B cell (primary cell): ENCODE measurements at regions not wholly inside any gene's neighbourhood (a gene's known extent, or its start where the extent isn't known, plus 50 kb on each side); places are given as distances from the start of the nearest gene placed in this dataset.

Experiments
- ATAC-seq: fragments of 200-7000 bp; cut with Tn5 transposase; one replicate; pipeline ENCODE4 v1.10.0; 2021; ENCODE audit warnings: low read depth, mild to moderate bottlenecking, moderate number of reproducible peaks, moderate library complexity
- CTCF ChIA-PET: fragments of 350-600 bp; sonication (Branson Sonifier 250); formaldehyde crosslinking; loops from one replicate; lab custom pipeline; 2021; ENCODE audit warnings: antibody characterized with exemption, inconsistent platforms; lab: Charles Lee
- POLR2A ChIA-PET: fragments of 350-600 bp; sonication (Branson Sonifier 250); formaldehyde crosslinking; loops from one replicate; lab custom pipeline; 2021; ENCODE audit warnings: antibody characterized with exemption; lab: Charles Lee
- DNase-seq: peaks from one replicate; pipeline ENCODE4 v3.0.0; 2013
- H2AFZ ChIP-seq: 2 replicates; pipeline ENCODE4 v1.6.1; 2012; ENCODE audit warnings: mild to moderate bottlenecking, low read depth, low read length; ENCODE audit not compliant: insufficient read depth, poor library complexity, severe bottlenecking
- H3K27ac ChIP-seq, 2 donors: 1 replicate in 1 of 2; 2 replicates in 1 of 2; pipeline ENCODE4 v1.5.1; 2012 to 2013; ENCODE audit warnings: low read length in 2 of 2, mild to moderate bottlenecking in 2 of 2, moderate library complexity in 1 of 2
- H3K27me3 ChIP-seq, 4 experiments: fragments of 200-600 bp in 1 of 4; sonication (generic) in 1 of 4; replicated peaks in 1 of 4; 1 replicate in 2 of 4; 2 replicates in 2 of 4; pipeline versions ENCODE4 v1.6.1 to v1.7.0; 2013 to 2016; ENCODE audit warnings: low read length in 3 of 4, mild to moderate bottlenecking in 2 of 4, mixed read lengths in 1 of 4, moderate library complexity in 1 of 4; ENCODE audit not compliant: insufficient read depth in 4 of 4, control insufficient read depth in 3 of 4; ENCODE audit errors: control extremely low read depth in 1 of 4
- H3K36me3 ChIP-seq, 2 experiments: replicated peaks in 1 of 2; 1 replicate in 1 of 2; 2 replicates in 1 of 2; pipeline versions ENCODE4 v1.6.1 to v1.7.1; 2013; ENCODE audit warnings: low read length in 1 of 2; ENCODE audit not compliant: insufficient read depth in 2 of 2, control insufficient read depth in 1 of 2; ENCODE audit errors: control extremely low read depth in 1 of 2, extremely low read depth in 1 of 2
- H3K4me1 ChIP-seq, 2 donors: fragments of 200-600 bp in 1 of 2; sonication (generic) in 1 of 2; 1 replicate in 1 of 2; 2 replicates in 1 of 2; pipeline versions ENCODE4 v1.5.1 to v1.6.1; 2013 to 2017; ENCODE audit warnings: low read length in 2 of 2; ENCODE audit not compliant: control insufficient read depth in 2 of 2, insufficient read depth in 2 of 2
- H3K4me2 ChIP-seq: replicated peaks from 2 replicates; pipeline ENCODE3; 2012; ENCODE audit warnings: mild to moderate bottlenecking, low read depth, low read length; ENCODE audit not compliant: poor library complexity, severe bottlenecking
- H3K4me3 ChIP-seq, 5 experiments: fragments of 200-600 bp in 1 of 5; sonication (generic) in 1 of 5; 1 replicate in 3 of 5; 2 replicates in 2 of 5; pipeline versions ENCODE4 v1.5.1 to v1.7.0; 2011 to 2016; ENCODE audit warnings: low read length in 4 of 5, mild to moderate bottlenecking in 4 of 5, low read depth in 2 of 5, control low read depth in 1 of 5, moderate library complexity in 1 of 5; ENCODE audit not compliant: insufficient read depth in 1 of 5; ENCODE audit errors: control extremely low read depth in 1 of 5, extremely low read depth in 1 of 5
- H3K79me2 ChIP-seq: fragments of 200-600 bp; sonication (generic); one replicate; pipeline ENCODE4 v1.6.0; 2016; ENCODE audit warnings: low read length; ENCODE audit not compliant: control insufficient read depth, insufficient read depth
- H3K9ac ChIP-seq: fragments of 200-600 bp; sonication (generic); 2 replicates; pipeline ENCODE4 v1.6.1; 2017; ENCODE audit warnings: mild to moderate bottlenecking, low read length, moderate library complexity
- H3K9me3 ChIP-seq, 3 donors: one replicate each; pipeline versions ENCODE4 v1.6.1 to v1.7.1; 2013; ENCODE audit warnings: low read length in 2 of 3; ENCODE audit not compliant: control insufficient read depth in 2 of 3, insufficient read depth in 1 of 3; ENCODE audit errors: control extremely low read depth in 1 of 3
- H4K20me1 ChIP-seq: 2 replicates; pipeline ENCODE4 v1.6.0; 2012; ENCODE audit warnings: mild to moderate bottlenecking, low read length; ENCODE audit not compliant: insufficient read depth, control insufficient read depth, poor library complexity, severe bottlenecking
- H3K27ac Mint-ChIP-seq: one replicate; pipeline ENCODE4 v1.8.0; 2021; ENCODE audit warnings: mixed read lengths
- H3K27me3 Mint-ChIP-seq: one replicate; pipeline ENCODE4 v1.8.0; 2021; ENCODE audit warnings: mixed read lengths
- H3K4me1 Mint-ChIP-seq: one replicate; pipeline ENCODE4 v1.8.0; 2021; ENCODE audit warnings: mixed read lengths
- H3K4me3 Mint-ChIP-seq: one replicate; pipeline ENCODE4 v1.8.0; 2021; ENCODE audit warnings: mixed read lengths
- H3K9me3 Mint-ChIP-seq: one replicate; pipeline ENCODE4 v1.8.0; 2022; ENCODE audit warnings: mixed read lengths; ENCODE audit not compliant: insufficient read depth
- CTCF ChIP-seq: fragments of 200-600 bp; IDR thresholded peaks from one replicate; pipeline ENCODE4 v1.8.0; 2022; ENCODE audit warnings: antibody characterized with exemption, mild to moderate bottlenecking
- EZH2 ChIP-seq: IDR thresholded peaks from 2 replicates; pipeline ENCODE4 v1.6.1; 2012; ENCODE audit warnings: borderline replicate concordance, low read depth, mild to moderate bottlenecking, moderate library complexity, low read length; ENCODE audit not compliant: insufficient read depth, poor library complexity, severe bottlenecking
- WGBS: methylation state at CpG from one replicate; pipeline ENCODE4 v1.1.5; 2013; ENCODE audit warnings: missing lambda C conversion rate; ENCODE audit not compliant: insufficient coverage; 5-methylcytosine and 5-hydroxymethylcytosine counted together
- intact Hi-C: fragments of 100-400 bp; cut with micrococcal nuclease; formaldehyde crosslinking; loops from one replicate; pipeline ENCODE4 v1.10.0; 2022

GRCh38 chr11:21930408-21930807, 262.5 kb upstream of the ANO5 start:
- H3K79me2 ChIP-seq, result no peaks in the 10 kb centered on the region
- no peak overlapping the region for H3K9ac ChIP-seq
- Mint-ChIP-seq H3K9me3 (peaks cover 2% of the 10 kb centered on the region), H3K4me3 (no peak overlapping the region), H3K4me1 (no peaks in the 10 kb centered on the region), H3K27me3 (no peaks in the 10 kb centered on the region), H3K27ac (no peak overlapping the region)
- H3K4me1 ChIP-seq, result no peaks in the 10 kb centered on the region
- H2AFZ ChIP-seq, result no peak overlapping the region
- intact Hi-C loops, result no loop called here
- H3K4me2 ChIP-seq, result no peak overlapping the region
- H3K36me3 ChIP-seq, result no peaks in the 10 kb centered on the region
- H3K27me3 ChIP-seq, result no peaks in the 10 kb centered on the region
- TF ChIP-seq CTCF (no peak), EZH2 (no peak)
- CTCF ChIA-PET, result no interaction called here
- H3K9me3 ChIP-seq, result no peaks in the 10 kb centered on the region
- H4K20me1 ChIP-seq, result no peaks in the 10 kb centered on the region
- DNase-seq, result no peak
- no peak overlapping the region for H3K4me3 ChIP-seq
- no peak for ATAC-seq
- H3K27ac ChIP-seq, result no peak overlapping the region
- 92% methylated on average over 2 of the region's 2 CpGs for WGBS
- POLR2A ChIA-PET, result no interaction called here

- ATAC-seq (no peak), DNase-seq (no peak)
- Histone ChIP-seq H3K79me2 (no peaks in the 10 kb centered on the region), H3K4me3 (no peak overlapping the region), H3K4me2 (no peak overlapping the region), H3K36me3 (no peaks in the 10 kb centered on the region), H2AFZ (no peak overlapping the region), H3K27me3 (no peaks in the 10 kb centered on the region), H3K9me3 (no peaks in the 10 kb centered on the region), H4K20me1 (no peaks in the 10 kb centered on the region), H3K27ac (no peak overlapping the region), H3K9ac (no peak overlapping the region), H3K4me1 (no peaks in the 10 kb centered on the region)
- Mint-ChIP-seq H3K4me1 (no peaks in the 10 kb centered on the region), H3K27ac (no peak overlapping the region), H3K4me3 (no peak overlapping the region), H3K9me3 (peaks cover 2% of the 10 kb centered on the region), H3K27me3 (no peaks in the 10 kb centered on the region)
- CTCF ChIA-PET, result no interaction called here
- WGBS, result 81% methylated on average over 8 of the region's 11 CpGs
- TF ChIP-seq EZH2 (no peak), CTCF (no peak)
- intact Hi-C loops, result no loop called here
- POLR2A ChIA-PET, result no interaction called here
Measured at GRCh38 chr11:21931436-21932101, 261.3 kb upstream of the ANO5 start.
